SK-N-SH treated with all-trans-retinoic acid at 6 μM for 48 hours (cell line): ENCODE measurements at regions not wholly inside any gene's neighbourhood (a gene's known extent, or its start where the extent isn't known, plus 50 kb on each side); places are given as distances from the start of the nearest gene placed in this dataset.

ENCODE experiments used
- BACH2 ChIP-seq: fragments of 250-450 bp; sonication (Bioruptor Pico); IDR thresholded peaks from 2 replicates; pipeline ENCODE4 v1.9.0; 2021; ENCODE audit warnings: mild to moderate bottlenecking, borderline replicate concordance
- POU6F1 ChIP-seq: fragments of 250-450 bp; sonication (Bioruptor Pico); IDR thresholded peaks from 2 replicates; pipeline ENCODE4 v1.8.0; 2021; ENCODE audit warnings: low read depth, mild to moderate bottlenecking, moderate library complexity, borderline replicate concordance
- PPARA ChIP-seq: fragments of 250-450 bp; sonication (Bioruptor Pico); IDR thresholded peaks from 2 replicates; pipeline ENCODE4 v1.5.0; 2020; ENCODE audit warnings: mild to moderate bottlenecking, borderline replicate concordance
- SNAI2 ChIP-seq: fragments of 250-450 bp; sonication (Bioruptor Pico); IDR thresholded peaks from 2 replicates; pipeline ENCODE4 v1.5.0; 2020; ENCODE audit warnings: mild to moderate bottlenecking, moderate library complexity
- ZFP3 ChIP-seq: fragments of 250-450 bp; sonication (Bioruptor Pico); IDR thresholded peaks from 2 replicates; pipeline ENCODE4 v1.5.0; 2020; ENCODE audit warnings: mild to moderate bottlenecking, moderate library complexity
- ZNF70 ChIP-seq: fragments of 450-650 bp; formaldehyde crosslinking; IDR thresholded peaks from 2 replicates; pipeline ENCODE4 v1.5.0; 2020; ENCODE audit warnings: mild to moderate bottlenecking, moderate library complexity
- TF ChIP-seq, protein P1 (sequence below): fragments of 250-450 bp; sonication (Bioruptor Pico); IDR thresholded peaks from 2 replicates; pipeline ENCODE4 v1.8.0; 2020; ENCODE audit warnings: mild to moderate bottlenecking, moderate library complexity, borderline replicate concordance
- TF ChIP-seq, protein P2 (sequence below): fragments of 250-450 bp; sonication (Bioruptor Pico); IDR thresholded peaks from 2 replicates; pipeline ENCODE4 v1.5.0; 2020; ENCODE audit warnings: mild to moderate bottlenecking, moderate library complexity

DNA sequence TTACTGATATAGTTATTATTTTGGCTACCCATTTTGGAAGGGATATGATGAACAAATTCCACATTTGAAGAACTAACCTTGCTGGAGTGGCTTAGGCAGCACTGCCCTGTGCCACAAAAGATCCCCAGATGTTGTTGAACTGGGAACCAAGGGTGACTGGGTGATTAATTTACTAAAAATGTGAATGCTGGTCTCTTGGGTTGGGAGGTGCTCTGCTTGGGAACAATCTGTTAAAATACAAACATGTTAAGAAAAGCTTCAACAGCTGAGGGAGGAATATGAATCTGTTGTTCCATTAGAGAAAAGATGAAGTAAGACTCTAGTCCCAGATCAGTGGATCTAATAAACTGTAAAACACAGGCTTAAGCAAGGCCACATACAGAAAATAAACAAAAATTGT is 1860.1 kb downstream of the SUCLG1 start:
- TF ChIP-seq POU6F1 (CRISPR knock-in tag) (no peak), ZNF70 (CRISPR knock-in tag) (no peak), PPARA (no peak), ZFP3 (CRISPR knock-in tag) (no peak), BACH2 (CRISPR knock-in tag) (no peak), SNAI2 (no peak)
- TF ChIP-seq, protein P1, sequence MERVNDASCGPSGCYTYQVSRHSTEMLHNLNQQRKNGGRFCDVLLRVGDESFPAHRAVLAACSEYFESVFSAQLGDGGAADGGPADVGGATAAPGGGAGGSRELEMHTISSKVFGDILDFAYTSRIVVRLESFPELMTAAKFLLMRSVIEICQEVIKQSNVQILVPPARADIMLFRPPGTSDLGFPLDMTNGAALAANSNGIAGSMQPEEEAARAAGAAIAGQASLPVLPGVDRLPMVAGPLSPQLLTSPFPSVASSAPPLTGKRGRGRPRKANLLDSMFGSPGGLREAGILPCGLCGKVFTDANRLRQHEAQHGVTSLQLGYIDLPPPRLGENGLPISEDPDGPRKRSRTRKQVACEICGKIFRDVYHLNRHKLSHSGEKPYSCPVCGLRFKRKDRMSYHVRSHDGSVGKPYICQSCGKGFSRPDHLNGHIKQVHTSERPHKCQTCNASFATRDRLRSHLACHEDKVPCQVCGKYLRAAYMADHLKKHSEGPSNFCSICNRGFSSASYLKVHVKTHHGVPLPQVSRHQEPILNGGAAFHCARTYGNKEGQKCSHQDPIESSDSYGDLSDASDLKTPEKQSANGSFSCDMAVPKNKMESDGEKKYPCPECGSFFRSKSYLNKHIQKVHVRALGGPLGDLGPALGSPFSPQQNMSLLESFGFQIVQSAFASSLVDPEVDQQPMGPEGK (CRISPR knock-in tag) = no peak
- TF ChIP-seq, protein P2, sequence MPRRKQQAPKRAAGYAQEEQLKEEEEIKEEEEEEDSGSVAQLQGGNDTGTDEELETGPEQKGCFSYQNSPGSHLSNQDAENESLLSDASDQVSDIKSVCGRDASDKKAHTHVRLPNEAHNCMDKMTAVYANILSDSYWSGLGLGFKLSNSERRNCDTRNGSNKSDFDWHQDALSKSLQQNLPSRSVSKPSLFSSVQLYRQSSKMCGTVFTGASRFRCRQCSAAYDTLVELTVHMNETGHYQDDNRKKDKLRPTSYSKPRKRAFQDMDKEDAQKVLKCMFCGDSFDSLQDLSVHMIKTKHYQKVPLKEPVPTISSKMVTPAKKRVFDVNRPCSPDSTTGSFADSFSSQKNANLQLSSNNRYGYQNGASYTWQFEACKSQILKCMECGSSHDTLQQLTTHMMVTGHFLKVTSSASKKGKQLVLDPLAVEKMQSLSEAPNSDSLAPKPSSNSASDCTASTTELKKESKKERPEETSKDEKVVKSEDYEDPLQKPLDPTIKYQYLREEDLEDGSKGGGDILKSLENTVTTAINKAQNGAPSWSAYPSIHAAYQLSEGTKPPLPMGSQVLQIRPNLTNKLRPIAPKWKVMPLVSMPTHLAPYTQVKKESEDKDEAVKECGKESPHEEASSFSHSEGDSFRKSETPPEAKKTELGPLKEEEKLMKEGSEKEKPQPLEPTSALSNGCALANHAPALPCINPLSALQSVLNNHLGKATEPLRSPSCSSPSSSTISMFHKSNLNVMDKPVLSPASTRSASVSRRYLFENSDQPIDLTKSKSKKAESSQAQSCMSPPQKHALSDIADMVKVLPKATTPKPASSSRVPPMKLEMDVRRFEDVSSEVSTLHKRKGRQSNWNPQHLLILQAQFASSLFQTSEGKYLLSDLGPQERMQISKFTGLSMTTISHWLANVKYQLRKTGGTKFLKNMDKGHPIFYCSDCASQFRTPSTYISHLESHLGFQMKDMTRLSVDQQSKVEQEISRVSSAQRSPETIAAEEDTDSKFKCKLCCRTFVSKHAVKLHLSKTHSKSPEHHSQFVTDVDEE (CRISPR knock-in tag) = no peak
